HL-60 (cell line): ENCODE measurements at regions not wholly inside any gene's neighbourhood (a gene's known extent, or its start where the extent isn't known, plus 50 kb on each side); places are given as distances from the start of the nearest gene placed in this dataset.

Experiments used
- DNase-seq, 2 experiments: peaks; one replicate each; pipeline ENCODE4 v3.0.0-alpha.2; 2010 to 2020; ENCODE audit warnings: low read depth in 1 of 2, low spot score in 1 of 2
- H3K27ac ChIP-seq: fragments of 250-450 bp; sonication (Bioruptor Pico); replicated peaks from 2 replicates; pipeline ENCODE4 v1.5.1; 2020; ENCODE audit warnings: mild to moderate bottlenecking, moderate library complexity
- H3K27me3 ChIP-seq: fragments of 250-450 bp; sonication (Bioruptor Pico); 2 replicates; pipeline ENCODE4 v1.5.1; 2021; ENCODE audit warnings: mild to moderate bottlenecking, moderate library complexity; ENCODE audit not compliant: insufficient read depth, poor library complexity, severe bottlenecking
- H3K4me3 ChIP-seq: replicated peaks from 2 replicates; pipeline ENCODE4 v1.5.1; 2011; ENCODE audit warnings: mild to moderate bottlenecking, control low read depth, low read length; ENCODE audit not compliant: insufficient read depth
- GABPA ChIP-seq: IDR thresholded peaks from 2 replicates; pipeline ENCODE4 v1.6.1; 2012; ENCODE audit warnings: low read depth
- POLR2AphosphoS5 ChIP-seq: IDR thresholded peaks from 2 replicates; pipeline ENCODE4 v1.6.1; 2012; ENCODE audit warnings: low read depth
- SPI1 ChIP-seq: IDR thresholded peaks from 2 replicates; pipeline ENCODE4 v1.6.1; 2012; ENCODE audit warnings: low read depth, mild to moderate bottlenecking, borderline replicate concordance
- TF ChIP-seq, protein P1 (sequence below): IDR thresholded peaks from one replicate; pipeline ENCODE4 v1.5.1; 2011; ENCODE audit warnings: low read length, control low read depth, inconsistent platforms; ENCODE audit not compliant: insufficient read depth
- TF ChIP-seq, protein P2 (sequence below): IDR thresholded peaks from 2 replicates; pipeline ENCODE4 v1.6.1; 2012; ENCODE audit warnings: low read depth; ENCODE audit not compliant: insufficient replicate concordance

DNA sequence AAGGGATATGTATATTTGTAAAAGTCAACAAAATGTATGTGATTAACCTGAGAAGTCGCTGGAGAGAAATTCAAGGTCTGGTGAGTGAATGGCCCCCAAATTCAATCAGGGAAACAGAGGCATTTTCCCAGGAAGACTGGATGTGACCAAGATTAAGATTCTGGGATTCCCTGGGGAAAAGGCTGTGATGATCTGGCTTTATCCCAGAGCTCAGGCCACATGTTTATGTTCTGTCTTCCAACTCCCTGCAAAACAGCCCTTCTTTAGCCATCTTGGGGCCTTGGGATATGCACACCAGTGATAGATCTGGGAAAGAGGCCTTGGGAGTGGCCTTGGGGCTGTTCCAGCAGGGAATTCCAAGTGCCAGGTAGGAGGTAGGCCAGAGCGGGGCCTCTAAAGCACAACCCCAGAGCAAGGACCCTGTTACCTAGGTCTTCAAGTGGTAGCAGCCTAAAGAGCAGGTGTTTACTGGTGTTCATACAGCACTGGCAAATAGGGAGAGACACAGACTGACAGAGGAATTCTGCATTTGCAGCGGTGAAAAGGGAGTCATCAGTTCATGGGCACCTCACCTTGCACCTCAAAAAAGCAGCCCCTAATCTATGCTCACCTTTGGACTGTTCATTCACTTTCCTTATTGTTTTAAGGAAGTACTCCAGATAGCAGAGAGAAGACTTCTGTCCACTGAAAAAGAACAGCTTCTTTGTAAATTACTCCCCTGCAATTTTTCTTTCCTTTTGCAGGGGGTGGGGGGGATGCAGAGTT is 312.4 kb downstream of the BUD13 start:
- TF ChIP-seq, protein P1, sequence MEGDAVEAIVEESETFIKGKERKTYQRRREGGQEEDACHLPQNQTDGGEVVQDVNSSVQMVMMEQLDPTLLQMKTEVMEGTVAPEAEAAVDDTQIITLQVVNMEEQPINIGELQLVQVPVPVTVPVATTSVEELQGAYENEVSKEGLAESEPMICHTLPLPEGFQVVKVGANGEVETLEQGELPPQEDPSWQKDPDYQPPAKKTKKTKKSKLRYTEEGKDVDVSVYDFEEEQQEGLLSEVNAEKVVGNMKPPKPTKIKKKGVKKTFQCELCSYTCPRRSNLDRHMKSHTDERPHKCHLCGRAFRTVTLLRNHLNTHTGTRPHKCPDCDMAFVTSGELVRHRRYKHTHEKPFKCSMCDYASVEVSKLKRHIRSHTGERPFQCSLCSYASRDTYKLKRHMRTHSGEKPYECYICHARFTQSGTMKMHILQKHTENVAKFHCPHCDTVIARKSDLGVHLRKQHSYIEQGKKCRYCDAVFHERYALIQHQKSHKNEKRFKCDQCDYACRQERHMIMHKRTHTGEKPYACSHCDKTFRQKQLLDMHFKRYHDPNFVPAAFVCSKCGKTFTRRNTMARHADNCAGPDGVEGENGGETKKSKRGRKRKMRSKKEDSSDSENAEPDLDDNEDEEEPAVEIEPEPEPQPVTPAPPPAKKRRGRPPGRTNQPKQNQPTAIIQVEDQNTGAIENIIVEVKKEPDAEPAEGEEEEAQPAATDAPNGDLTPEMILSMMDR = no peak
- TF ChIP-seq, protein P2, sequence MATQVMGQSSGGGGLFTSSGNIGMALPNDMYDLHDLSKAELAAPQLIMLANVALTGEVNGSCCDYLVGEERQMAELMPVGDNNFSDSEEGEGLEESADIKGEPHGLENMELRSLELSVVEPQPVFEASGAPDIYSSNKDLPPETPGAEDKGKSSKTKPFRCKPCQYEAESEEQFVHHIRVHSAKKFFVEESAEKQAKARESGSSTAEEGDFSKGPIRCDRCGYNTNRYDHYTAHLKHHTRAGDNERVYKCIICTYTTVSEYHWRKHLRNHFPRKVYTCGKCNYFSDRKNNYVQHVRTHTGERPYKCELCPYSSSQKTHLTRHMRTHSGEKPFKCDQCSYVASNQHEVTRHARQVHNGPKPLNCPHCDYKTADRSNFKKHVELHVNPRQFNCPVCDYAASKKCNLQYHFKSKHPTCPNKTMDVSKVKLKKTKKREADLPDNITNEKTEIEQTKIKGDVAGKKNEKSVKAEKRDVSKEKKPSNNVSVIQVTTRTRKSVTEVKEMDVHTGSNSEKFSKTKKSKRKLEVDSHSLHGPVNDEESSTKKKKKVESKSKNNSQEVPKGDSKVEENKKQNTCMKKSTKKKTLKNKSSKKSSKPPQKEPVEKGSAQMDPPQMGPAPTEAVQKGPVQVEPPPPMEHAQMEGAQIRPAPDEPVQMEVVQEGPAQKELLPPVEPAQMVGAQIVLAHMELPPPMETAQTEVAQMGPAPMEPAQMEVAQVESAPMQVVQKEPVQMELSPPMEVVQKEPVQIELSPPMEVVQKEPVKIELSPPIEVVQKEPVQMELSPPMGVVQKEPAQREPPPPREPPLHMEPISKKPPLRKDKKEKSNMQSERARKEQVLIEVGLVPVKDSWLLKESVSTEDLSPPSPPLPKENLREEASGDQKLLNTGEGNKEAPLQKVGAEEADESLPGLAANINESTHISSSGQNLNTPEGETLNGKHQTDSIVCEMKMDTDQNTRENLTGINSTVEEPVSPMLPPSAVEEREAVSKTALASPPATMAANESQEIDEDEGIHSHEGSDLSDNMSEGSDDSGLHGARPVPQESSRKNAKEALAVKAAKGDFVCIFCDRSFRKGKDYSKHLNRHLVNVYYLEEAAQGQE = no peak
- TF ChIP-seq POLR2AphosphoS5 (no peak), GABPA (no peak), SPI1 (no peak)
- peaks cover 2% of the 10 kb centered on the region for H3K27me3 ChIP-seq
- H3K27ac ChIP-seq = no peak overlapping the region
- H3K4me3 ChIP-seq = no peak overlapping the region
- DNase-seq = no peak

DNA sequence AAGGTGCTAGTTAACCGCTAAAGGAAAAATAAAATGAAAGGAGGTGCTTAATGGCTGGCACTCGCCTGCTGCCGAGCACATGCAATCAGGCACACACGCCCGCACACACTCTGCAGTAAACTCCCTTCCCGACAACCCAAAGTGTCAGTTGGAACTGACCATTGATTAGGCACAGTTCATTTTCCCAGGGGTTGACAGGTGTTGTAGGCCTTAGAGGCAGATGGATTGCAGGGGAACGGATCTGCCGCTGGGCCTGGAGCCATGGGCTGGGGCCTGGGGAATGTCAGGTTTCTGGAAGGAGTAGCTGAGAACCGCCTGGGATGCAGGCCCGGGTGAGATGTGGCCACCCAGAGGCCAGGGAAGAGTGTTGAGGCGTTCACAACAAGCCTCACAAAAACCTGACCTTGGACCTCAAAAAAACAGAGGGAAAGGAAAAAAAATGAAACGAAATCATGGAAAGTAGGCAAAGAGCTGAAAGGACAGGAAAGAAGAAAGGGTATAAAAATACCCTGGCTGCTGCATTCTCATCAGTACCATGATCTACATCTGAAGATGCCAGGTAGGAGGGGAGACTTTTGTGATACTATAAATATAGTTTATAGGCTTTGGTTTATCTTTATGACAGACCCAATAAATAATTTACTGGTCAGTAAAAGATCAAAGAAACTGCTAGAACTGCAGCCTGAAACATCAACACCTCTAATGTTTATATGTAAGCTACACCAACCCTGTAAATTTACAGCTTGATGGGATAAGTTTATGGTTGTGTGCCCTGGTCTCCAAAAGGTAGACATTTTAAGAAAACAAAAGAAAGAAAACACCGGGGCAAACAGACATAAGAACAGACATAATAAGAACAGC is 313.4 kb downstream of the BUD13 start:
- Histone ChIP-seq H3K27ac (no peak overlapping the region), H3K27me3 (peaks cover 2% of the 10 kb centered on the region), H3K4me3 (no peak overlapping the region)
- DNase-seq = no peak
- no peak for TF ChIP-seq SPI1
- TF ChIP-seq, protein P1 = no peak
- TF ChIP-seq POLR2AphosphoS5 = no peak
- no peak for TF ChIP-seq GABPA
- TF ChIP-seq, protein P2 = no peak

DNA sequence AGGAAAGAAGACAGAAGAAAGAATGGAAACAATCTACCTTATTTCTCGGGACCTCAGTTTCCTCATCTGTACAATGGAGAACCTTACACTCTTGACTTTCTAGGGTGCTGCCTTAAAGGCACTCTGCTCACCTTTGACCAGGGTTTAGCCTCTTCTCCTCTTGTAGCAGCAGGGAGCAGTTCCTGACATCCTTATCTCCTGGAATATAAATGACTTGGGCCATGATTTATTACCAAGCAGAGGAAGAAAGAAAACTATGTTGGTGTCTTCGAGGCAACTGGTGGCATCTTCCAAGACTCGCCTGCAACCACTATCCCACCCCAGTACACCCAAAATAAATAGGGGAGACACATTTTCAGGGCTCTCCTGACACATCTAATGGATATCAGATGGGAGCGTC is 314.2 kb downstream of the BUD13 start:
- DNase-seq = no peak
- H3K4me3 ChIP-seq = no peak overlapping the region
- TF ChIP-seq POLR2AphosphoS5 = no peak
- TF ChIP-seq, protein P2 = no peak
- TF ChIP-seq, protein P1 = no peak
- TF ChIP-seq SPI1 = no peak
- no peak for TF ChIP-seq GABPA
- no peak overlapping the region for H3K27ac ChIP-seq
- no peaks in the 10 kb centered on the region for H3K27me3 ChIP-seq
